SK-N-MC (cell line): ENCODE measurements at regions not wholly inside any gene's neighbourhood (a gene's known extent, or its start where the extent isn't known, plus 50 kb on each side); places are given as distances from the start of the nearest gene placed in this dataset.

ENCODE experiments used
- EZH2 ChIP-seq: fragments of 200-600 bp; sonication (generic); IDR thresholded peaks from one replicate; pipeline ENCODE4 v1.6.1; 2017; ENCODE audit warnings: antibody characterized with exemption
- POLR2AphosphoS5 ChIP-seq: IDR thresholded peaks from 2 replicates; pipeline ENCODE4 v1.6.1; 2012; ENCODE audit warnings: mild to moderate bottlenecking, low read depth, low read length, borderline replicate concordance

- no peak for TF ChIP-seq EZH2
- no peak for TF ChIP-seq POLR2AphosphoS5
These were observed 384.4 kb upstream of the TSHZ3 start for GRCh38 chr19:31733591-31733990.
